Neural cell (in vitro differentiated cells): ENCODE measurements at regions not wholly inside any gene's neighbourhood (a gene's known extent, or its start where the extent isn't known, plus 50 kb on each side); places are given as distances from the start of the nearest gene placed in this dataset.
A peak's percentile ranks its signal among the peaks of the same experiment; 100 is the strongest.

Experiments used
- H2AFZ ChIP-seq: fragments of 200-600, 300-800 bp; sonication (generic), shearing (Covaris generic); 2 replicates; pipeline ENCODE4 v1.6.0; 2014; ENCODE audit warnings: low read depth, mild to moderate bottlenecking, antibody characterized with exemption, low read length, moderate library complexity
- H3F3A ChIP-seq: fragments of 200-600 bp; shearing (Covaris generic); 2 replicates; pipeline ENCODE4 v1.6.1; 2016; ENCODE audit warnings: mild to moderate bottlenecking, moderate library complexity, mixed read lengths, antibody characterized with exemption, low read length; ENCODE audit not compliant: insufficient read depth, poor library complexity, severe bottlenecking
- H3K27ac ChIP-seq: fragments of 200-600, 300-800 bp; sonication (generic), shearing (Covaris generic); 2 replicates; pipeline ENCODE4 v1.5.1; 2014; ENCODE audit warnings: mild to moderate bottlenecking, low read length, moderate library complexity
- H3K27me3 ChIP-seq: fragments of 300-800, 200-600 bp; sonication (generic), shearing (Covaris generic); 2 replicates; pipeline ENCODE4 v1.6.0; 2014; ENCODE audit warnings: mild to moderate bottlenecking, low read depth, low read length, moderate library complexity; ENCODE audit not compliant: insufficient read depth
- H3K36me3 ChIP-seq: fragments of 300-800, 200-600 bp; sonication (generic), shearing (Covaris generic); 2 replicates; pipeline ENCODE4 v1.5.1; 2014; ENCODE audit warnings: mild to moderate bottlenecking, antibody characterized with exemption, low read length, moderate library complexity; ENCODE audit not compliant: insufficient read depth
- H3K4me2 ChIP-seq: fragments of 300-800, 200-600 bp; sonication (generic), shearing (Covaris generic); 2 replicates; pipeline ENCODE4 v1.6.0; 2014; ENCODE audit warnings: mild to moderate bottlenecking, low read length
- H3K4me3 ChIP-seq: fragments of 300-800, 200-600 bp; sonication (generic), shearing (Covaris generic); 2 replicates; pipeline ENCODE4 v1.5.1; 2014; ENCODE audit warnings: mild to moderate bottlenecking, low read length, moderate library complexity
- H3K79me2 ChIP-seq: fragments of 200-600 bp; shearing (Covaris generic); replicated peaks from 2 replicates; pipeline ENCODE4 v1.6.0; 2014; ENCODE audit warnings: mild to moderate bottlenecking, low read length, moderate library complexity; ENCODE audit not compliant: insufficient read depth
- H3K9ac ChIP-seq: fragments of 300-800, 200-600 bp; sonication (generic), shearing (Covaris generic); 2 replicates; pipeline ENCODE4 v1.6.1; 2016; ENCODE audit warnings: mild to moderate bottlenecking, low read length, mixed read lengths
- H3K9me2 ChIP-seq: fragments of 200-600 bp; shearing (Covaris generic); 2 replicates; pipeline ENCODE4 v1.6.1; 2016; ENCODE audit warnings: mild to moderate bottlenecking, low read length, mixed read lengths; ENCODE audit not compliant: insufficient read depth
- H3K9me3 ChIP-seq: fragments of 200-600, 300-800 bp; sonication (generic), shearing (Covaris generic); 2 replicates; pipeline ENCODE4 v1.6.1; 2016; ENCODE audit warnings: mild to moderate bottlenecking, mixed run types, low read length, moderate library complexity, mixed read lengths
- H4K20me1 ChIP-seq: fragments of 200-600 bp; shearing (Covaris generic); 2 replicates; pipeline ENCODE4 v1.6.1; 2016; ENCODE audit warnings: mild to moderate bottlenecking, mixed run types; ENCODE audit not compliant: insufficient read depth
- EP300 ChIP-seq: fragments of 450-650 bp; conservative IDR thresholded peaks from 2 replicates; pipeline ENCODE4 v1.6.1; 2014; ENCODE audit warnings: antibody characterized with exemption, mild to moderate bottlenecking, moderate library complexity; ENCODE audit not compliant: poor library complexity, severe bottlenecking
- EZH2 ChIP-seq: fragments of 200-600, 300-800 bp; shearing (Covaris generic), sonication (generic); IDR thresholded peaks from 2 replicates; pipeline ENCODE4 v1.6.1; 2014; ENCODE audit warnings: antibody characterized with exemption, low read length, borderline replicate concordance, mild to moderate bottlenecking; ENCODE audit not compliant: insufficient read depth, poor library complexity, severe bottlenecking
- MXI1 ChIP-seq: fragments of 450-650 bp; conservative IDR thresholded peaks from 2 replicates; pipeline ENCODE4 v1.6.1; 2014; ENCODE audit warnings: antibody characterized with exemption, mild to moderate bottlenecking; ENCODE audit not compliant: poor library complexity, severe bottlenecking
- POLR2AphosphoS5 ChIP-seq: IDR thresholded peaks from 2 replicates; pipeline ENCODE4 v1.6.1; 2012
- RAD21 ChIP-seq: fragments of 450-650 bp; conservative IDR thresholded peaks from 2 replicates; pipeline ENCODE4 v1.6.1; 2014; ENCODE audit warnings: antibody characterized with exemption, mild to moderate bottlenecking, moderate library complexity
- SMC3 ChIP-seq: fragments of 450-650 bp; conservative IDR thresholded peaks from 2 replicates; pipeline ENCODE4 v1.6.1; 2014; ENCODE audit warnings: antibody characterized with exemption, mild to moderate bottlenecking, moderate library complexity; ENCODE audit not compliant: poor library complexity
- TAF1 ChIP-seq: IDR thresholded peaks from 2 replicates; pipeline ENCODE4 v1.6.1; 2012; ENCODE audit warnings: low read depth
- TF ChIP-seq, protein P1 (sequence below): fragments of 450-650 bp; IDR thresholded peaks from 2 replicates; pipeline ENCODE4 v1.5.1; 2014; ENCODE audit warnings: antibody characterized with exemption, mild to moderate bottlenecking, moderate library complexity; ENCODE audit not compliant: poor library complexity, severe bottlenecking
- TF ChIP-seq, protein P2 (sequence below): IDR thresholded peaks from 2 replicates; pipeline ENCODE4 v1.6.1; 2012; ENCODE audit warnings: borderline replicate concordance

DNA sequence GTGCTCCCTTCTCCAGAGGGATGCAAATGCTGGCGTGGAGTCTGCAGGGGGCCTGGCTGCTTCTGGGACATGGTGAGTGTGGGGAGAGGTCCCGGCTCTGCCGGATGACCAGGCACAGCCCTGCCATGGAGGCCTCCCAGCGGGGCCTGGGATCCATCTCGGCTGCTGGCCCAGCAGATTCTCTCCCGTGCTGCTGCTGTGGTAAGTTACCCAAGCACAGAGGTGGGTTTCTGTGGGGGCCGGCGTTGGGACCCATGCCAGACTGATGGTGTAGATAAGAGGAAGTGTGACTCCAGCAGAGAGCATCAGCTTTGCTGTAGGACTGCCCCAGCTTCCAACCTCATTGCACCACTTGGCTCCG is 147.5 kb upstream of the B3GAT1 start:
- TF ChIP-seq EP300 = no peak
- TF ChIP-seq EZH2 = no peak
- TF ChIP-seq SMC3 = no peak
- TF ChIP-seq MXI1 = no peak
- TF ChIP-seq POLR2AphosphoS5 = no peak
- no peak for TF ChIP-seq RAD21
- TF ChIP-seq TAF1 = no peak
- TF ChIP-seq, protein P1, sequence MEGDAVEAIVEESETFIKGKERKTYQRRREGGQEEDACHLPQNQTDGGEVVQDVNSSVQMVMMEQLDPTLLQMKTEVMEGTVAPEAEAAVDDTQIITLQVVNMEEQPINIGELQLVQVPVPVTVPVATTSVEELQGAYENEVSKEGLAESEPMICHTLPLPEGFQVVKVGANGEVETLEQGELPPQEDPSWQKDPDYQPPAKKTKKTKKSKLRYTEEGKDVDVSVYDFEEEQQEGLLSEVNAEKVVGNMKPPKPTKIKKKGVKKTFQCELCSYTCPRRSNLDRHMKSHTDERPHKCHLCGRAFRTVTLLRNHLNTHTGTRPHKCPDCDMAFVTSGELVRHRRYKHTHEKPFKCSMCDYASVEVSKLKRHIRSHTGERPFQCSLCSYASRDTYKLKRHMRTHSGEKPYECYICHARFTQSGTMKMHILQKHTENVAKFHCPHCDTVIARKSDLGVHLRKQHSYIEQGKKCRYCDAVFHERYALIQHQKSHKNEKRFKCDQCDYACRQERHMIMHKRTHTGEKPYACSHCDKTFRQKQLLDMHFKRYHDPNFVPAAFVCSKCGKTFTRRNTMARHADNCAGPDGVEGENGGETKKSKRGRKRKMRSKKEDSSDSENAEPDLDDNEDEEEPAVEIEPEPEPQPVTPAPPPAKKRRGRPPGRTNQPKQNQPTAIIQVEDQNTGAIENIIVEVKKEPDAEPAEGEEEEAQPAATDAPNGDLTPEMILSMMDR = no peak
- TF ChIP-seq, protein P2, sequence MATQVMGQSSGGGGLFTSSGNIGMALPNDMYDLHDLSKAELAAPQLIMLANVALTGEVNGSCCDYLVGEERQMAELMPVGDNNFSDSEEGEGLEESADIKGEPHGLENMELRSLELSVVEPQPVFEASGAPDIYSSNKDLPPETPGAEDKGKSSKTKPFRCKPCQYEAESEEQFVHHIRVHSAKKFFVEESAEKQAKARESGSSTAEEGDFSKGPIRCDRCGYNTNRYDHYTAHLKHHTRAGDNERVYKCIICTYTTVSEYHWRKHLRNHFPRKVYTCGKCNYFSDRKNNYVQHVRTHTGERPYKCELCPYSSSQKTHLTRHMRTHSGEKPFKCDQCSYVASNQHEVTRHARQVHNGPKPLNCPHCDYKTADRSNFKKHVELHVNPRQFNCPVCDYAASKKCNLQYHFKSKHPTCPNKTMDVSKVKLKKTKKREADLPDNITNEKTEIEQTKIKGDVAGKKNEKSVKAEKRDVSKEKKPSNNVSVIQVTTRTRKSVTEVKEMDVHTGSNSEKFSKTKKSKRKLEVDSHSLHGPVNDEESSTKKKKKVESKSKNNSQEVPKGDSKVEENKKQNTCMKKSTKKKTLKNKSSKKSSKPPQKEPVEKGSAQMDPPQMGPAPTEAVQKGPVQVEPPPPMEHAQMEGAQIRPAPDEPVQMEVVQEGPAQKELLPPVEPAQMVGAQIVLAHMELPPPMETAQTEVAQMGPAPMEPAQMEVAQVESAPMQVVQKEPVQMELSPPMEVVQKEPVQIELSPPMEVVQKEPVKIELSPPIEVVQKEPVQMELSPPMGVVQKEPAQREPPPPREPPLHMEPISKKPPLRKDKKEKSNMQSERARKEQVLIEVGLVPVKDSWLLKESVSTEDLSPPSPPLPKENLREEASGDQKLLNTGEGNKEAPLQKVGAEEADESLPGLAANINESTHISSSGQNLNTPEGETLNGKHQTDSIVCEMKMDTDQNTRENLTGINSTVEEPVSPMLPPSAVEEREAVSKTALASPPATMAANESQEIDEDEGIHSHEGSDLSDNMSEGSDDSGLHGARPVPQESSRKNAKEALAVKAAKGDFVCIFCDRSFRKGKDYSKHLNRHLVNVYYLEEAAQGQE = no peak
- no peaks in the 10 kb centered on the region for H3K9me2 ChIP-seq
- no peak overlapping the region for H3K4me2 ChIP-seq
- no peak overlapping the region for H2AFZ ChIP-seq
- H3K27ac ChIP-seq = no peak overlapping the region
- no peaks in the 10 kb centered on the region for H3K79me2 ChIP-seq
- no peaks in the 10 kb centered on the region for H3K9me3 ChIP-seq
- no peaks in the 10 kb centered on the region for H3K36me3 ChIP-seq
- H3F3A ChIP-seq = no peaks in the 10 kb centered on the region
- H3K4me3 ChIP-seq = no peak overlapping the region
- no peak overlapping the region for H3K9ac ChIP-seq
- H3K27me3 ChIP-seq = no peaks in the 10 kb centered on the region
- no peaks in the 10 kb centered on the region for H4K20me1 ChIP-seq

DNA sequence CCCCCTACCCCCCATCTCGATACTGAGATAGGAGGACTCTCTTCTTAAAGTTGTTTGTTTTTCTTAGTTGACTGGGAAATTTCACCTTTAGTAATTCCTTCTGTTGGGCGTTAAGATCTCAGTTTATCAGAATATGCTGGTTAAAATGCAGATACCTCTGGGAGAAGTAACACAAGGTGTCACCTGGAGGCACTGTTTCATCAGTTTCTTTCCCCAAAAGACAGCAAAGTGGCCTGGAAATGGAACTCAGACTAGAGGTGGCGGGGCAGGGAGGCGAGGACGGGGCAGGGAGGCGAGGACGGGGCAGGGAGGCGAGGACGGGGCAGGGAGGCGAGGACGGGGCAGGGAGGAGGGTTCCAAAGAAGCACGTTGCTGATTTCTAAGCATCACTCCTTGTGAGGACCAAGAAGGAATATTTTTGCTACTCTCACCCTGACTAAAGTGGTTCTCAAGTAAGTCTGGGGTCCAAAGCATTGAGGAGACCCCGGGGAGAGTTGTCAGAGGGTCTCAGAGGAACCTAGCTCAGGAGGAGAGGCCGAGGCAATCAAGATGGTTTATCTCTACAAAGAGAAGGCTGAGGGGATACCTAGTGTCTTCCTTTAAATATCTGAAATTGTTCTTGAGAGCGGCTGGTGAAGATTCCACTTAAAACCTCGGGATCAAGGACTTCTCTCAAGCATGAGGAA is 147.0 kb upstream of the B3GAT1 start:
- TF ChIP-seq RAD21 = no peak
- TF ChIP-seq, protein P1 = peak; percentile 9
- Histone ChIP-seq H3K4me2 (no peak overlapping the region), H3K9ac (no peak overlapping the region), H3K27ac (no peak overlapping the region), H3K4me3 (no peak overlapping the region), H3K9me3 (no peaks in the 10 kb centered on the region), H3K79me2 (no peaks in the 10 kb centered on the region), H3K9me2 (no peaks in the 10 kb centered on the region), H2AFZ (no peak overlapping the region), H3K36me3 (no peaks in the 10 kb centered on the region), H3K27me3 (no peaks in the 10 kb centered on the region), H3F3A (no peaks in the 10 kb centered on the region), H4K20me1 (no peaks in the 10 kb centered on the region)
